H9 (cell line): ENCODE measurements at regions not wholly inside any gene's neighbourhood (a gene's known extent, or its start where the extent isn't known, plus 50 kb on each side); places are given as distances from the start of the nearest gene placed in this dataset.

Experiments used
- DNase-seq: peaks from one replicate; pipeline ENCODE4 v3.0.0-alpha.2; 2017
- H2AFZ ChIP-seq: one replicate; pipeline ENCODE4 v1.6.1; 2013; ENCODE audit warnings: mild to moderate bottlenecking, low read length, control low read depth, moderate library complexity
- H2AK5ac ChIP-seq: 2 replicates; pipeline ENCODE4 v1.6.1; 2013; ENCODE audit warnings: low read length, control low read depth, mixed read lengths; ENCODE audit not compliant: insufficient read length
- H2BK120ac ChIP-seq: one replicate; pipeline ENCODE4 v1.6.1; 2013; ENCODE audit warnings: low read depth, mild to moderate bottlenecking, low read length, control low read depth, inconsistent platforms; ENCODE audit not compliant: poor library complexity, severe bottlenecking
- H2BK12ac ChIP-seq: 2 replicates; pipeline ENCODE4 v1.6.1; 2013; ENCODE audit warnings: low read length, control low read depth, mixed read lengths, low read depth; ENCODE audit not compliant: insufficient read length
- H2BK15ac ChIP-seq: 2 replicates; pipeline ENCODE4 v1.6.1; 2013; ENCODE audit warnings: low read depth, low read length, control low read depth
- H2BK20ac ChIP-seq: one replicate; pipeline ENCODE4 v1.6.1; 2013; ENCODE audit warnings: low read depth, mild to moderate bottlenecking, low read length, control low read depth, inconsistent platforms; ENCODE audit not compliant: poor library complexity, severe bottlenecking
- H2BK5ac ChIP-seq: 2 replicates; pipeline ENCODE4 v1.6.1; 2013; ENCODE audit warnings: low read length, control low read depth, mixed read lengths; ENCODE audit not compliant: insufficient read length
- H3K14ac ChIP-seq: 2 replicates; pipeline ENCODE4 v1.6.1; 2013; ENCODE audit warnings: low read length, control low read depth; ENCODE audit not compliant: insufficient read depth
- H3K18ac ChIP-seq: 2 replicates; pipeline ENCODE4 v1.6.1; 2013; ENCODE audit warnings: low read depth, mild to moderate bottlenecking, mixed read lengths, low read length, control low read depth; ENCODE audit not compliant: insufficient read length
- H3K23ac ChIP-seq: 2 replicates; pipeline ENCODE4 v1.6.1; 2013; ENCODE audit warnings: low read length, control low read depth, mixed read lengths, low read depth; ENCODE audit not compliant: insufficient read length
- H3K23me2 ChIP-seq: 2 replicates; pipeline ENCODE4 v1.6.1; 2013; ENCODE audit warnings: low read depth, mild to moderate bottlenecking, mixed read lengths, low read length, control low read depth; ENCODE audit not compliant: insufficient read length, poor library complexity, severe bottlenecking
- H3K27ac ChIP-seq: 2 replicates; pipeline ENCODE4 v1.5.1; 2013; ENCODE audit warnings: low read length, control low read depth, mixed read lengths, low read depth; ENCODE audit not compliant: insufficient read length
- H3K27me3 ChIP-seq: 2 replicates; pipeline ENCODE4 v1.6.1; 2013; ENCODE audit warnings: low read length, control low read depth, inconsistent platforms; ENCODE audit not compliant: insufficient read depth
- H3K4ac ChIP-seq: 2 replicates; pipeline ENCODE4 v1.6.1; 2013; ENCODE audit warnings: low read depth, mild to moderate bottlenecking, control low read depth, inconsistent platforms, low read length, moderate library complexity
- H3K4me1 ChIP-seq: 2 replicates; pipeline ENCODE4 v1.6.1; 2013; ENCODE audit warnings: low read length, control low read depth, inconsistent platforms; ENCODE audit not compliant: insufficient read depth
- H3K4me2 ChIP-seq: 2 replicates; pipeline ENCODE4 v1.6.1; 2013; ENCODE audit warnings: low read length, control low read depth, mixed read lengths; ENCODE audit not compliant: insufficient read length, insufficient read depth
- H3K56ac ChIP-seq: 2 replicates; pipeline ENCODE4 v1.6.1; 2013; ENCODE audit warnings: low read depth, mild to moderate bottlenecking, mixed read lengths, low read length, control low read depth; ENCODE audit not compliant: insufficient read length
- H3K79me1 ChIP-seq: 2 replicates; pipeline ENCODE4 v1.6.1; 2013; ENCODE audit warnings: low read depth, mild to moderate bottlenecking, moderate library complexity, low read length, control low read depth, inconsistent platforms; ENCODE audit not compliant: insufficient read depth, poor library complexity, severe bottlenecking
- H3K79me2 ChIP-seq: 2 replicates; pipeline ENCODE4 v1.6.1; 2013; ENCODE audit warnings: low read length, control low read depth, inconsistent platforms; ENCODE audit not compliant: insufficient read depth
- H3K9ac ChIP-seq: 2 replicates; pipeline ENCODE4 v1.6.1; 2013; ENCODE audit warnings: low read length, control low read depth, mixed read lengths; ENCODE audit not compliant: insufficient read length; ENCODE audit errors: extremely low read depth
- H3K9me3 ChIP-seq: one replicate; pipeline ENCODE4 v1.6.1; 2013; ENCODE audit warnings: low read depth, low read length, inconsistent platforms; ENCODE audit not compliant: control insufficient read depth
- H3T11ph ChIP-seq: one replicate; pipeline ENCODE4 v1.6.1; 2013; ENCODE audit warnings: mild to moderate bottlenecking, low read length, control low read depth, inconsistent platforms
- H4K20me1 ChIP-seq: one replicate; pipeline ENCODE4 v1.6.1; 2013; ENCODE audit not compliant: control insufficient read depth, insufficient read length, insufficient read depth
- H4K5ac ChIP-seq: 2 replicates; pipeline ENCODE4 v1.6.1; 2013; ENCODE audit warnings: low read depth, mild to moderate bottlenecking, mixed read lengths, low read length, control low read depth; ENCODE audit not compliant: insufficient read length
- H4K8ac ChIP-seq: replicated peaks from 2 replicates; pipeline ENCODE4 v1.6.1; 2013; ENCODE audit warnings: low read length, control low read depth, mixed read lengths, low read depth; ENCODE audit not compliant: insufficient read length
- H4K91ac ChIP-seq: 2 replicates; pipeline ENCODE4 v1.6.1; 2013; ENCODE audit warnings: low read depth, mild to moderate bottlenecking, moderate library complexity, mixed read lengths, low read length, control low read depth; ENCODE audit not compliant: insufficient read length
- H3K27ac Mint-ChIP-seq, 3 experiments: 2 replicates in 2 of 3; 3 replicates in 1 of 3; pipeline ENCODE4 v1.8.0; 2020 to 2021; ENCODE audit warnings: mixed read lengths in 3 of 3, mild to moderate bottlenecking in 1 of 3, moderate library complexity in 1 of 3
- H3K27me3 Mint-ChIP-seq: 2 replicates; pipeline ENCODE4 v1.8.0; 2021; ENCODE audit warnings: low read depth, mild to moderate bottlenecking, moderate library complexity, mixed read lengths
- H3K36me3 Mint-ChIP-seq, 3 experiments: 2 replicates in 2 of 3; 3 replicates in 1 of 3; pipeline ENCODE4 v1.8.0; 2020 to 2021; ENCODE audit warnings: low read depth in 3 of 3, mixed read lengths in 3 of 3; ENCODE audit not compliant: insufficient read depth in 1 of 3
- H3K4me1 Mint-ChIP-seq, 2 experiments: 2 replicates each; pipeline ENCODE4 v1.8.0; 2020; ENCODE audit warnings: mixed read lengths in 2 of 2
- H3K4me3 Mint-ChIP-seq, 2 experiments: 2 replicates in 1 of 2; 3 replicates in 1 of 2; pipeline ENCODE4 v1.8.0; 2020 to 2021; ENCODE audit warnings: mild to moderate bottlenecking in 2 of 2, mixed read lengths in 2 of 2, moderate library complexity in 1 of 2
- H3K9me3 Mint-ChIP-seq, 2 experiments: 2 replicates in 1 of 2; 3 replicates in 1 of 2; pipeline ENCODE4 v1.8.0; 2020; ENCODE audit warnings: mild to moderate bottlenecking in 2 of 2, mixed read lengths in 2 of 2, moderate library complexity in 1 of 2
- WGBS: extraction: QIAGEN DNeasy Blood & Tissue Kit; methylation state at CpG from one replicate; pipeline ENCODE4 v1.1.7; 2013; ENCODE audit warnings: missing lambda C conversion rate, low lambda C conversion rate, mixed read lengths; ENCODE audit not compliant: insufficient read length; ENCODE audit errors: extremely low coverage; 5-methylcytosine and 5-hydroxymethylcytosine counted together
- TF ChIP-seq, protein P1 (sequence below): fragments of 200-600 bp; sonication (generic); conservative IDR thresholded peaks from 3 replicates; pipeline ENCODE4 v1.8.0; 2021; ENCODE audit warnings: antibody characterized with exemption, mild to moderate bottlenecking

DNA sequence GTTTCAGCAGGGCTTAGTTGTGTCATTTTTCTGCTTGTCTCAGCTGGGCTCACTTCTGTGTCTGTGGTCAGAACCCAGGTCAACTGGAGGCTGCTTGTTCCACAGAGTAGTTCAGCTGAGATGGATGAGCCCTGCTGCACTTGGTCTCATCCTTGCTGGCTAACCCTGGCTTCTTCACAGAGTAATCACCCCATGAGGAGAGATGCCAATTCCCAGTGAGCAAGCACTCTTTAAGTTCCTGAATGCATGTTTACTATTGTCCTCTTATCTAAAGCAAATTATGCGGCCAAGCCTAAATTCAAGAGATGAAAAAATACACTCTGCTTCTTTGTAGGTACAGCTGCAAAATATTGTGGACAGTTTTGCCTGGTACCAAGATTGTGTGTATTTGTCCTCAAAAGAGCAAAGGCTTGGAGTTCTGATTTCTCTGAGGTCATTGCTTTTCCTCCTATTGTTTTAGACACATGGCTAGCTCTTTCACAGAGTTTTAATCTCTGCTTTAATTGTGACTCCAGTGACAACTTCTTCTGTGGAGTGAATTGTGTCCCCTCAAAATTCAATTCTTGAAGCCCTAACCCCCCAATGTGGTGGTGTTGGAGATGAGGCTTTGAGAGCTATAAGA lies 236.6 kb upstream of the ANKRD50 start:
- H3K9me3 Mint-ChIP-seq, result peaks cover 8 to 9% of the 10 kb centered on the region in 2 experiments
- Histone ChIP-seq H3K23ac (no peak overlapping the region), H2AK5ac (no peak overlapping the region), H4K91ac (no peak overlapping the region), H3K27ac (no peak overlapping the region), H3T11ph (no peak overlapping the region), H2BK20ac (no peak overlapping the region), H2BK15ac (no peak overlapping the region), H2BK120ac (no peak overlapping the region), H2BK12ac (no peak overlapping the region), H2AFZ (peak overlapping the region; percentile 36), H3K4ac (no peak overlapping the region), H3K9me3 (no peaks in the 10 kb centered on the region), H4K8ac (no peak overlapping the region), H3K4me2 (no peak overlapping the region), H3K56ac (no peak overlapping the region), H4K5ac (no peak overlapping the region), H3K27me3 (no peaks in the 10 kb centered on the region), H2BK5ac (no peak overlapping the region), H3K79me2 (no peaks in the 10 kb centered on the region), H3K14ac (no peak overlapping the region), H4K20me1 (no peaks in the 10 kb centered on the region), H3K23me2 (no peaks in the 10 kb centered on the region), H3K18ac (no peak overlapping the region), H3K79me1 (no peaks in the 10 kb centered on the region), H3K4me1 (no peaks in the 10 kb centered on the region; the same call in 1 of the 2 replicates), H3K9ac (no peak overlapping the region)
- WGBS, result no CpG with 5 or more reads among the region's 1 CpG
- DNase-seq, result no peak
- no peaks in the 10 kb centered on the region for H3K27me3 Mint-ChIP-seq
- peaks cover 0 to 8% of the 10 kb centered on the region in 2 experiments; a peak in 1 of 4 replicates for H3K4me1 Mint-ChIP-seq
- TF ChIP-seq, protein P1, sequence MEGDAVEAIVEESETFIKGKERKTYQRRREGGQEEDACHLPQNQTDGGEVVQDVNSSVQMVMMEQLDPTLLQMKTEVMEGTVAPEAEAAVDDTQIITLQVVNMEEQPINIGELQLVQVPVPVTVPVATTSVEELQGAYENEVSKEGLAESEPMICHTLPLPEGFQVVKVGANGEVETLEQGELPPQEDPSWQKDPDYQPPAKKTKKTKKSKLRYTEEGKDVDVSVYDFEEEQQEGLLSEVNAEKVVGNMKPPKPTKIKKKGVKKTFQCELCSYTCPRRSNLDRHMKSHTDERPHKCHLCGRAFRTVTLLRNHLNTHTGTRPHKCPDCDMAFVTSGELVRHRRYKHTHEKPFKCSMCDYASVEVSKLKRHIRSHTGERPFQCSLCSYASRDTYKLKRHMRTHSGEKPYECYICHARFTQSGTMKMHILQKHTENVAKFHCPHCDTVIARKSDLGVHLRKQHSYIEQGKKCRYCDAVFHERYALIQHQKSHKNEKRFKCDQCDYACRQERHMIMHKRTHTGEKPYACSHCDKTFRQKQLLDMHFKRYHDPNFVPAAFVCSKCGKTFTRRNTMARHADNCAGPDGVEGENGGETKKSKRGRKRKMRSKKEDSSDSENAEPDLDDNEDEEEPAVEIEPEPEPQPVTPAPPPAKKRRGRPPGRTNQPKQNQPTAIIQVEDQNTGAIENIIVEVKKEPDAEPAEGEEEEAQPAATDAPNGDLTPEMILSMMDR, result no peak
- H3K27ac Mint-ChIP-seq, result no peak overlapping the region
- H3K4me3 Mint-ChIP-seq, result no peak overlapping the region
- peaks cover 0 to 9% (median 5%) of the 10 kb centered on the region in 3 experiments; a peak in 4 of 7 replicates for H3K36me3 Mint-ChIP-seq
